ENCODE measurements at regions not wholly inside any gene's neighbourhood (a gene's known extent, or its start where the extent isn't known, plus 50 kb on each side); places are given as distances from the start of the nearest gene placed in this dataset.

DNA sequence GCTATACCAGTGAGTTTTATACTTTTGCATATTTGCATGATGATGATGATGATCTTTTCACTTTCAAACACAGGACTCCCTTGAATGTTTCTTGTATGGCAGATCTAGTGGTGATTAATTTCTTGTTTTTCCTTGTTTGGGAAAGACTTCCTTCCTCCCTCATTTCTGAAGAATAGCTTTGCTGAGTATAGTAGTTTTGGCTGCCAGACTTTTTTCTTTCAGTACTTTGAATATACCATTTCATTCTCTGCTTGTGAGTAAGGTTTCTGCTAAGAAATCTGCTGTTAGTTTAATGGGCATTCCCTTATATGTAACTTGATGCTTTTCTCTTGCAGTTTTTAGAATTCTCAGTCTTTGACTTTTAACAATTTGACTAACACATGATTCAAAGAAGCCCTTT is 547.4 kb upstream of the CXADR start:
- no peak for TF ChIP-seq JUND (IDR thresholded peaks at IDR 0.05; ENCODE audit: low read depth)
- in situ Hi-C loops (cut with HindIII; ENCODE audit: low pct_unique_long_range_greater_than_20kb, low sequenced_read_pairs), result no loop called here
- no peak for DNase-seq (ENCODE audit: low read depth in 1 of 2, low spot score in 1 of 2)

DNA sequence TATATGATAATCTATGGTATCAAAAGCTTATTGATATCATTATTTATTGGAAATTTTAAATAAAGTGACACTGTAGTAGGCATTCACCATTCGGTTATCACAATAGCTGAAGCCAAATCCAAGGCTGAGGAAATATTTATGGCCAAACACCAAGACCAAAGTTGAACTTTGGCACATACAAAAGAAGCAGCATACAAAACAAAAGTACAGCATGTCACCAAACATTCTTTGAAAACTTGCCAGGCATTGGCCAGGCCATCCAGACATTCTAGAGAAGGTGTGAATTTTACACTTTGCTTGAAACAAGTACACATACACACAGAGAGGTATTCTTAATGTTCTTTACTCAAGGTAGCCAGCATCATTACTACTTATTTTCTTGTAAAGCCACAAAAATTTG is 544.4 kb upstream of the CXADR start:
- DNase-seq (ENCODE audit: low read depth in 1 of 2, low spot score in 1 of 2), result no peak
- in situ Hi-C loops (cut with HindIII; ENCODE audit: low pct_unique_long_range_greater_than_20kb, low sequenced_read_pairs), result no loop called here
- TF ChIP-seq JUND (IDR thresholded peaks at IDR 0.05; ENCODE audit: low read depth), result no peak

DNA sequence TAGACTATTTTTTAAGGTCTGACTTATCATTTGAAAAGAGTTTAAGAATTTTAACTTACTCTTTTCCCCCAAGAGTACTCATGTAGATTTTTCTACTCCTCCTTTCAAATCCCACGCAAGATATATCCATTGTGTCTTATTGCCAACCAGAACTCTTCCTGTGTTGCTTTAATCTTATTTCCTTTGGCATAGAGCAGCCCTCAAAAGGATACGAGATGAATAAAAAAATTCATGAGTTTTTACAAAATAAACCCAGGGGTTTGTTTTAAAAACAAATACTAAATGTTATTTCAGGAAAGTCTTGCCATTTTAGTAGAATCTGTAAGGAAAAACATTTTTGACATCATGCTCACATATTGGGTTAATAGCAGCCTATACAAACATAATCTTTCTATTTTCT is 543.2 kb upstream of the CXADR start:
- DNase-seq (ENCODE audit: low read depth in 1 of 2, low spot score in 1 of 2), result no peak
- TF ChIP-seq JUND (IDR thresholded peaks at IDR 0.05; ENCODE audit: low read depth), result no peak

DNA sequence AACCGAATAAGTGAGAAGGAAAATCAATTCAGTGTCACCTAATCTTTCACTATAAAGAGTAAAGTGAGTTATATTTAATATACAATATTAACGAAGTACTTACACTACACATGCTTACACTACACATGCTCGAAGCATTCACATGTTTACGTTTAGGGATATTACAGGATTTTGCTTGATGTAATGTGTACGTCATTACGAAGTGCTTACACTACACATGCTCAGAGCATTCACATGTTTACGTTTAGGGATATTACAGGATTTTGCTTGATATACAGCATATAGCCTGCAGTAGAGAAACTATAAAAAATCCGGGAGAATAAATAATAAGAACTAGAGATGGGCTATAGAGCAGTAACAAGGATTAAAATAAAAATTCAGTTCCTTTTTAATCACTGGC is 538.8 kb upstream of the CXADR start:
- no peak for DNase-seq (ENCODE audit: low read depth in 1 of 2, low spot score in 1 of 2)
- in situ Hi-C loops (cut with HindIII; ENCODE audit: low pct_unique_long_range_greater_than_20kb, low sequenced_read_pairs), result no loop called here
- no peak for TF ChIP-seq JUND (IDR thresholded peaks at IDR 0.05; ENCODE audit: low read depth)

More for the DNA sequence above, 543.2 kb upstream of the CXADR start:
- in situ Hi-C loops (cut with HindIII; ENCODE audit: low pct_unique_long_range_greater_than_20kb, low sequenced_read_pairs), result no loop called here

DNA sequence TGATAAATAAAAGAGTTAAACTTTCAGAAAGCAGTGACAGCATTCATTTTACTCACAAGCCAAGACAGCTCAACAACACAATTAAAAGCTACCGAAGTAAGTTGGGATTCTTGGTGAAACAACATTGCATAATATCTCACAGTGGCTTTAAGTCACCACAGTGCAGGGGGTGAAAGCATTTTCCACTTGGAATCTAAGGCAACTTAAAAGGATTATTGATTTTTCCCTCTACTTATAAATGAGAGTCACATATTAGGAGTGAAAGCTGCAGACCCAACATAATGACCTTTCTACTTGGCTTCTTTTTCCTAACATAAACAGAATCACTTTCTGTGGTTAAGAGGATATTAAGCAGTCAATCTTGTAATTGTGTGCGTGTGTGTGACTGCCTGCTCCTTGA is 536.6 kb upstream of the CXADR start:
- no peak for TF ChIP-seq JUND (IDR thresholded peaks at IDR 0.05; ENCODE audit: low read depth)
- DNase-seq (ENCODE audit: low read depth in 1 of 2, low spot score in 1 of 2), result no peak
- in situ Hi-C loops (cut with HindIII; ENCODE audit: low pct_unique_long_range_greater_than_20kb, low sequenced_read_pairs), result no loop called here

DNA sequence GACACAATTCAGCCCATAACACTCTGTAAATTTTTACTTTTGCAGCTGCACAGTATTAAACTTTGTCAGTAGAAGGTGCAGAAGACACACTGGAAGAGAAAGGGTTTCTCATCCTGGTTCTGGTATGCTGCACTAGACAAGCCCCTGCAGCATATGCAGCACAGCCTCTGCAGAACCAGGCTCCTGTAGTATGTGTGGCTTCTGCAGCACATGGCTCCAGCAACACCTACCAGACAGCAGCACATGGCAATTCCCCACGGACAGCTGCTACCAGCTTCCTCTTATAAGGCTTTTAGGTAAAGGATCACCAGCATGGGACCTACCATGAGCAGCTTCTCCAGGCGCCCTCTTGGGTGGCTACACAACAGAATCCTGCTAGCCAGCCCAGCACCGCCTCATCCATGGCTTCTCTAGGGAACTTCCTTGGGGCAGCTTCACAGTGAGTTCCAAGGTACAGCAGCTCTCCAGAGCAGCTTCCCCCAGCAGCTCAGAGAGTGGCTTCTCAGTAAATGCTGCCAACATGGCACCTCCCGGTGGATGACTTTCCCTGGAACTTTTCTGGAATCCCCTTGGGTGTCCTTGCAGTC is 534.4 kb upstream of the CXADR start:
- no peak for TF ChIP-seq JUND (IDR thresholded peaks at IDR 0.05; ENCODE audit: low read depth)
- in situ Hi-C loops (cut with HindIII; ENCODE audit: low pct_unique_long_range_greater_than_20kb, low sequenced_read_pairs), result no loop called here

DNA sequence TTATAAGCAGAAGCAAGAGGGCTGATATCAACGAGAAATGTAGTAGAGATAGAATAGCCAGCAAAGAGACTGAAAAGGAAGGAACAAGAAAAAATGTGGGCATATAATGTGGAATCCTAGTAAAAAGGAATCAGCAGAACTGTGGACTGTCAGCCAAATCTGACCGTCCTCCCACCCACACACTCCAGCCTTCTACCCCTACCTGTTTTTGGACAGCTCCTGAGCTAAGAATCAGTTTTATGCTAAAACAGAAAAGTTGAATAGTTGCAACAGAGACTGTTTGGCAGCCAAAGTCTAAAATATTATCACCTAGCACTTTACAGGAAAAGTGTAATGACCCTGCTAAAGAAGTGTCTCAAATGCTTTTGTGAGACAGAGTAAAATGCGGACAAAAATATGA is 533.3 kb upstream of the CXADR start:
- DNase-seq (ENCODE audit: low read depth in 1 of 2, low spot score in 1 of 2), result no peak
- in situ Hi-C loops (cut with HindIII; ENCODE audit: low pct_unique_long_range_greater_than_20kb, low sequenced_read_pairs), result no loop called here
- TF ChIP-seq JUND (IDR thresholded peaks at IDR 0.05; ENCODE audit: low read depth), result no peak

More for the DNA sequence above, 534.4 kb upstream of the CXADR start:
- DNase-seq (ENCODE audit: low read depth in 1 of 2, low spot score in 1 of 2), result no peak

DNA sequence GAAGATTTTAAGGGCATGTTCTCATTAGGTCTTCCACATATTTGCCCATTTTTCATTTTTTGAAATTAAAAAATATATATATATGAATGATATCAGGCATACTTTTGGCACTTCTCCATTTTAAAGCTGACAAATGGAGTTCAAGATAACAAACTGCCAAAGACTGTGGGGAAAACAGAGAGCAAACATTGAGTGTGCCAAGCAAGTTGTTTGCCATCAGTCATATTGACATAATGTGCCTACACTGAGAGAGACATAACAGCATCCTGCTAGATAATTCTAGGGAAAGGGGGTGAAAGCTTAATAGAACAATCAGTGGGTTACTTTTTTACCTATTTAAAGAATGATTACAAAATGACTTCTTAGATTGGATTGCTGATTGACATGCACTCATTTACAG is 529.4 kb upstream of the CXADR start:
- no peak for DNase-seq (ENCODE audit: low read depth in 1 of 2, low spot score in 1 of 2)
- TF ChIP-seq JUND (IDR thresholded peaks at IDR 0.05; ENCODE audit: low read depth), result no peak
- in situ Hi-C loops (cut with HindIII; ENCODE audit: low pct_unique_long_range_greater_than_20kb, low sequenced_read_pairs), result no loop called here

DNA sequence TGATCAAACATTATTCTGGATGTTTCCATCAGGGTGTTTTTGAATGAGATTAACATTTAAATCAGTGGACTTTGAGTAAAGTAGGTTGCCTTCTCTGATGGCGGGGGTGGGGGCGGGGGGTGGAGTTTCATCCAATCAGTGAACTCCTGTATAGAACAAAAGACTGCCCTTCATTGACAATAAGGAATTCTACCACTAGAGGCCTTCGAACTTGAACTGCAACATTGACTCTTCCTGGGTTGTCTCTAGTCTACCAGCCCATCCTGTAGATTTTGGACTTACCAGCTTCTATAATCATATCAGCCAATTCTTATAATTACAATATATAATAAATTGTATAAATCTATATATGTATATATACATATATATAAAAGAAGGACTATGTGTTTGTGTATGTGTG is 520.4 kb upstream of the CXADR start:
- DNase-seq (ENCODE audit: low read depth in 1 of 2, low spot score in 1 of 2), result peak in 1 of 2 experiments; percentile 40
- no peak for TF ChIP-seq JUND (IDR thresholded peaks at IDR 0.05; ENCODE audit: low read depth)
- in situ Hi-C loops (cut with HindIII; ENCODE audit: low pct_unique_long_range_greater_than_20kb, low sequenced_read_pairs), result no loop called here

DNA sequence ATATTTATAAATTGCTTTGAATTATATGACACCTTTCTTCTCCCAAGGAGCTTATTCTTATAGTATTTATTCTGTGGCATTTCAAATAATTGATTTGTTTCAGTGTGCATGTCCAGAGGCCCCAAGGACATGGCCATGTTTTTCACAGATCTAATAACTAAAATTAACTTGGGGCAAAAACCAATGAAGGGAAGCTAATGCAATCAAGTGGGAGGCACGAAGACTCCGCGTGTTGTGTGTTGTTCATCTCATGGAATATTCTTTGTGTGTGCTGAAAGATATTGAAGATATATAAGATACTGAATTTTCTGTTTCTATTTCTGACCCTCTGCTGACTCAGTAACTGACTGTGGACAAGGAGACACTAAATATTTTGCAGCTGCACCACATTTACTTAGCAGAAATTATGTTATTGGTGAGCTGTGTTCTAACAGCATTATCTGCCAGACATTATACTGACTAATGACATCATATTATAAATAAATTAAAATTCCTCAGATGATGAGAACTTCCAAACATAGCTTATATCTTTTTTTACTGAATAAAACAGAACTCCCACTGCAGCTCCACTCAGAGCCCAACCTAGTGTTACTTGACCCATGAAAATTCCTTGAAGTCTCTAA is 519.3 kb upstream of the CXADR start:
- no peak for TF ChIP-seq JUND (IDR thresholded peaks at IDR 0.05; ENCODE audit: low read depth)

DNA sequence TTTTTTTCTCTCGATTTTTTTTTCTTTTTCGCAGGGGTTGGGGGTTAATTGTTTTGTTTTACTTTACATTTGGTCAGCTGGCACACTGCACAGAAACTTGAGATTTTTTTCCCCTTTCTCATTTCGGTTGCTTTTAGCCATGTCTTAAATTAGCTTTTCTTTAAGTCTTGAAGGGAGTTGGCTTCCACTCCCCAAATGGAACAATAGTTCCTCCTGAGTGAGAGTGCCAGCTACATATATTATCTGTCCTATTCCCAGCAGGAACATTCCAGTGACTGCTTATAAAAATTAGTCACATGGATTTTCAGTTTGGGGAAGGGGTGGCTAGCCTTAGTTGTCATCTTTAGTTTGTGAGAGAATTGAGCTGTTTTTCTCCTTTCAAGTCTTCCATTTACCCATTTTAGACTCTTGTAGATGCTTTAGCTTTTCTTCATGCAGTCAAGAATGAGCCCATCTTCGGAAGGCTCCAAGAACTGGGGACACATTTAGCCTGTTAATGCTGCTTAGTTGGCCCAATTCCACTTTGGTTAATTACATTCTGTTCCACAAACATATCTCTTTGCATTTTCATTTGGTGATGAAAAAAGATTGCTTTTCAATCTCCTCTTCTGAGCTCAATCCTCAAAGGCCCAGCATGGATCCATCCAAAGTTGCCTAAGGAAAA is 510.1 kb upstream of the CXADR start:
- TF ChIP-seq JUND (IDR thresholded peaks at IDR 0.05; ENCODE audit: low read depth), result no peak
- DNase-seq (ENCODE audit: low read depth in 1 of 2, low spot score in 1 of 2), result no peak
- in situ Hi-C loops (cut with HindIII; ENCODE audit: low pct_unique_long_range_greater_than_20kb, low sequenced_read_pairs), result no loop called here

More for the DNA sequence above, 519.3 kb upstream of the CXADR start:
- in situ Hi-C loops (cut with HindIII; ENCODE audit: low pct_unique_long_range_greater_than_20kb, low sequenced_read_pairs), result no loop called here
- no peak for DNase-seq (ENCODE audit: low read depth in 1 of 2, low spot score in 1 of 2)

DNA sequence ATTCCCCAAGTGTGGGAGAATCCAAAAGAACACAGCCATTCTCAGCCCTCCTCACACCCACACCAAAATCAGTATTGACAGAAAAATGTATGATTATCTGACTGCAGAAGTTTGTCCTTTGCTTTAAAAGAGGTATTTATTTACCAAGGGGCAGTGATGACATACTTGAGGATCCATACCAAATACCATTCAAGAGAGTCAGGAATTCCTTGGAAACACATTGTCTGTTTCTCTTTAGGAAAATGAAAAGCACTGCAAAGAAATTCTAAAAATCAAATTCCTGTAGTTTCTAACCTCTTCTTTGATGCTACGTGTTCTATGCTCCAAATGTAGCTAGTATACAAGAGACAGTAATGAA is 509.6 kb upstream of the CXADR start:
- TF ChIP-seq JUND (IDR thresholded peaks at IDR 0.05; ENCODE audit: low read depth), result no peak
- in situ Hi-C loops (cut with HindIII; ENCODE audit: low pct_unique_long_range_greater_than_20kb, low sequenced_read_pairs), result no loop called here
- no peak for DNase-seq (ENCODE audit: low read depth in 1 of 2, low spot score in 1 of 2)

DNA sequence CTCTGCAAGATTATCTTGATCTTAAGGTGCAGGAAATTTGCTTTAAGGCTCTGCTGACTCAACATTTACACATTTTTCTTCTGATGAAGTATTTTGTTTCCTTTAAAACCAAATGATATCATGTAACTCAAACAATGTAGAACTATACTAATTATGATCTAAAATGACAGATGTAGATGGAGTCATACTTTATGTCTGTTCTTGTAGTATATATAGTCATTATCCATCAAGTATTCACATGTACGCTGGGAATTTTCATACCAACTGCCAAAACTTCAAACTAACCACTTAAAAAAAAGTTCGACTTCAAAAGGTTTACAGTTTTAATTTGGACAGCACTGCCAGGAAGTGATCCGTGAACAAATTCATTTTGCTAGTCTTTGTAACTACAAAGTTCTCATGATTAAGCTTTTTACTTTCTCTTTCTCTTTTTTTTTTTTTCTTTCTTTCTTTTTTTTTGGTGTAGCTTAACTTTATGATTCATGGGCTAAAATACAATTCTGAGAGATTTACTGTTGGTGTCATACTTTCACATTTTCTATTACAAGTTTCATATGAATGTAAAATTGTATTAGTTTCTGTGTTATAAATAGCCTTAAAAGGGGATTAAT is 509.0 kb upstream of the CXADR start:
- no peak for TF ChIP-seq JUND (IDR thresholded peaks at IDR 0.05; ENCODE audit: low read depth)
- in situ Hi-C loops (cut with HindIII; ENCODE audit: low pct_unique_long_range_greater_than_20kb, low sequenced_read_pairs), result no loop called here
- no peak for DNase-seq (ENCODE audit: low read depth in 1 of 2, low spot score in 1 of 2)
